GM19238 (cell line): ENCODE measurements at regions not wholly inside any gene's neighbourhood (a gene's known extent, or its start where the extent isn't known, plus 50 kb on each side); places are given as distances from the start of the nearest gene placed in this dataset.
"Not testable (repeated sequence)": the region's sequence is repeated elsewhere in the genome, so short reads cannot be mapped to it uniquely, and the experiment has no call there.

Experiments used
- DNase-seq: peaks from one replicate; pipeline ENCODE4 v3.0.0; 2011; ENCODE audit warnings: low spot score; ENCODE audit not compliant: insufficient read length

DNA sequence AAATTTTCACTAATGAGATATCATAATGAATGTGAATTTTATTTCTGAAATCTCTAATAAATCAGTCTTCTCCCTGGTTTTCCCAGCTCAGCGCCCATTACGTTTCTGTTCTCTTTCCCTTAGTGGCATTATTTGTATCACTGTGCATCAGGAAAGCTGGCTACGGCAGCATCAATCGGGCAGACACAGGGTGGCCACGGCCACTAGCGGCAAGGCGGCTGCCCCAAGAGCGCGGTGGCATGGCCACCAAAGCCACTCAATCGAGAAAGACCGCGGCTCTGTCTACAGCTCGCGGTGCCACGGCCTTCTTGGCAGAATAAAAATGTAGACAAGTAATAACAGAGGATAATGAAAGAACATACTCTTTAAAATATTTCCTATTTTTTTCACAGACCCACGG lies 168.0 kb downstream of the RPIA start:
- no peak for DNase-seq

DNA sequence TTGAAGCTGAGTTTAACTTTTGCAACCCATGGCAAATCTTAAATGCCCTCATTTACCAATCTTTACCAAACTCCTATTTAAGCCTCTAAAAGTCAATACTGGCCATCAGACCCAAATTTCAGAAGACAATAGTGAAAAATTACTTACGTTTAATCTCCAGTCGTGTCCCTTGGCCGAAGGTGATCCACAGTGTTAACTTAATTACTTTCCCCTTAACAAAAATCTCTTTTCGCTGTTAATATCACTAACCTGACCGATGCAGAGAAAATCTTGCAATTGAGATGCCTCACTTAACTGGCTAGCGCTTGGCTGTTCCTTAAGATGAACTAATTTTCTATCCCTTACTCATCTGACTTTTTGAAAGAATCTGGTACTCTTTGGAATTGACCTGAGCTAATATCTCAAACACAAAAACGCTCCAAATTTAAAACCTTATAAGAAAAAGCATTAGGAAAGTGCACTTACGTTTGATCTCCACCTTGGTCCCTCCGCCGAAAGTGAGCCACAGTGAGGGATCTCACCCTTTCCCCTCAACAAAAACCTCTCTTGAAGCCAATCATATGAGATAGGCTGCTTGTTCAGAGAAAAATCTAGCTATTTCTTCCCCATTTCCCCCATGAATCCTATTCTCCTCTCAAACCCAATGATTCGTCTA lies 169.1 kb downstream of the RPIA start:
- DNase-seq: no peak

DNA sequence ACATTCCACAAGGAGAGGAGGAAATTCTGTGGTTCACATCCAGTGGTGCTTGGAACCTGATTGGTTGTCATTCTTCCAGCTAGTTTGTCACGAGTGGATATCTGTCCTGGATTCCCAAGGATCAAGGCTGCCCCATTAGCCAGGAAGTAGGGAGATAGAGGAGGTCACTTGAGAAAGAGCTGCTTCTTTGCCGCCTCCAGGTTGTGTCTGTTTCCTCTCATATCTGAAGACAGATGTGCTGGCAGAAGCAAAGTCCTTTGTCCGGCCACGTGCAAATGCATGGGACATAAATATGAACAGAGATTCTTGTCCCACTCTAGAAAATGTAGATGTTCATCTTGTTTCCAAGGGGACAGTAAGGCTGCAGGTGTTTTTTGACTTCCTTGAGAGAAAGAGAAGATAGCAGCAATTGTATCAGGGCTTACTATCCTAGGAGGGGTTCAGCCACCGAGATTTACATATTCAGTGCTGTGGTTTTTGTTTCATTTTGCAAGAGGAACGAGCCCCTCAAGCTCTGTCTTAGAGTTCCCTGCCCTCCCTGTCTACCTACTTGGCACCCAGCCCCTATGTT lies 174.4 kb downstream of the RPIA start:
- DNase-seq: no peak

DNA sequence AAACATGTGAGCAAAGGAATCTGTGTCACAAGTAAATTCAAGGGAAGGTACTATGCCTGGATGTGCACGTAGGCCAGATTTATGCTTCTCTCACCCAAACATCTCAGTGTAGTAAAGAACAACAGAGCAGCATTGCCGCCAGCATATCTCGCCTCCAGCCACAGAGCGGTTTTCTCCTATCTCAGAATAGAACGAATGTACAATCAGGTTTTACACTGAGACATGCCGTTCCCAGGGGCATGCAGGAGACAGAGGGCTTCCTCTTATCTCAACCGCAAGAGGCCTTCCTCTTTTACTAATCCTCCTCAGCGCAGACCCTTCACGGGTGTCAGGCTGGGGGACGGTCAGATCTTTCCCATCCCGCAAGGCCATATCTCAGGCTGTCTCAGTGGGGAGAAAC lies 175.3 kb downstream of the RPIA start:
- no peak for DNase-seq

DNA sequence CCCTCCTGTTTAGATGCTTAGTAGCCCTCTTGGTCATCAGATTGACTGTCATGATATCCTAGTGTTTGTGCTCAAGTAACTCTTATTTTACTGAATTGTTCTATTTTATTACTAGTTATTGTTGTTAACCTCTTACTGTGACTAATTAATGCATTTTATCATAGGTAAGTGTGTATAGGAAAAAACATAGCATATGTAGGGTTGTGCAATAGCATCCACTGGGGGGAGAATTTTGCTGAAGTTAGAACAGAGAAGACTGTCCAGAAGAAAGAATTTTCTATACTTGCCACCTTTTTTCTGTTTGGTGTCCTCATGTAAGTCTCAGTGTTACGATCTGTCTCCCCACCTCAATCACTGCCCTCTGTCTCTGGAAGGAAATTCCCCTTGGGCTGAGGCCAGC lies 177.4 kb downstream of the RPIA start:
- no peak for DNase-seq

DNA sequence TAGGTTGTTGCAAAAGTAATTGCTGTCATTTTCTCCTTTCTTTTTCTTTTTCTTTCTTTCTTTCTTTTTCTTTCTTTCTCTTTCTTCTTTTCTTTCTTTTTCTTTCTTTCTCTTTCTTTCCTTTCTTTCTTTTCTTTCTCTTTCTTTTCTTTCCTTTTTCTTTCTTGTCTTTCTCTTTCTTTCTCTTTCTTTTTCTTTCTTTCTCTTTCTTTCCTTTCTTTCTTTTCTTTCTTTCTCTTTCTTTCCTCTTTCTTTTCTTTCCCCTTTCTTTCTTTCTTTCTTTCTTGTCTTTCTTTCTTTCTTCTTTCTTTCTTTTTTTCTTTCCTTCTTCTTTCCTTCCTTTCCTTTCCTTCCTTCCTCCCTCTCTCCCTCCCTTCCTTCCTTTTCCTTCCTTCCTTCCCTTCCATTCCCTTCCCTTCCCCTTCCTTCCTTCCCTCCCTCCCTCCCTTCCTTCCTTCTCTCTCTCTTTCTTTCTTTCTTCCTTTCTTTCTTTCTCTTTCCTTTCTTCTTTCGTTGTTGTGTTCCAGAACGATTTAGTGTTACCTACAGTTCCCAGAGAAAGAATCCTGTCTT lies 178.9 kb downstream of the RPIA start:
- no peak for DNase-seq

DNA sequence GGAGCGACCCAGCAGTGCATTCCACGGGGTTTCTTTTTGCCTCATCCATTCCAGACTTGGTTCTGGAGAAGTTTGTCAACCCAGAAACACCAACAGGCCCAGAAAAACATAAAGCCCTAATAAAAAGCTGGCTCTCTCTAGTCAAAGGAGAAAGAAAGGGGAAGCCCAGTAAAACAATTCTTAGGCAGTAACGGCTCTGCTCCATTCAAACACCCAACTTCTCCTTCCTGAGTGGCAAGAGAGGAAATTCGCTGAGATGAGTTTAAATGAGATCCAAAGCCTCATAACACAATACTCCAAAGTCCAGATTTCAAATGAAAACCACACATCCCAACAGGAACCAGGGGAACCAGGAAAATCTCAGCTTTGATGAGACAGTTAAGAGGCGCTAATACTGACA lies 179.9 kb downstream of the RPIA start:
- no peak for DNase-seq

DNA sequence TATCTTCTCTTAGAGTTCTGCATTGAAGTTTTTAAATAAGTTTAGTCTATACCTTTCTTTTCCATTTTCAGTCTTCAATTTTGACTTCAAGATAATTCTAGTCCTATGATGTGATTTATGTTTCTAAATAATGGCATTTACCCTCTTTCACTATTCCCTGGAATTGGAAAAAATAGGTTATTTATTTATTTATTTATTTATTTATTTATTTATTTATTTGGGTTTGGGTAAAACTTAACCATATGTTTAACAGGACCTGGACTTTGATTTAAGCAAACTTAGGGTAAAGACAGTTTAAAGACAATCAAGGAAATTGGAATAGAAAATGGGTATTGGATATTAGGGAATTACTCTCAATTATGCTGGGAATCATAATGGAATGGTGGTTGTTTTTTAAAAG lies 182.1 kb downstream of the RPIA start:
- no peak for DNase-seq

DNA sequence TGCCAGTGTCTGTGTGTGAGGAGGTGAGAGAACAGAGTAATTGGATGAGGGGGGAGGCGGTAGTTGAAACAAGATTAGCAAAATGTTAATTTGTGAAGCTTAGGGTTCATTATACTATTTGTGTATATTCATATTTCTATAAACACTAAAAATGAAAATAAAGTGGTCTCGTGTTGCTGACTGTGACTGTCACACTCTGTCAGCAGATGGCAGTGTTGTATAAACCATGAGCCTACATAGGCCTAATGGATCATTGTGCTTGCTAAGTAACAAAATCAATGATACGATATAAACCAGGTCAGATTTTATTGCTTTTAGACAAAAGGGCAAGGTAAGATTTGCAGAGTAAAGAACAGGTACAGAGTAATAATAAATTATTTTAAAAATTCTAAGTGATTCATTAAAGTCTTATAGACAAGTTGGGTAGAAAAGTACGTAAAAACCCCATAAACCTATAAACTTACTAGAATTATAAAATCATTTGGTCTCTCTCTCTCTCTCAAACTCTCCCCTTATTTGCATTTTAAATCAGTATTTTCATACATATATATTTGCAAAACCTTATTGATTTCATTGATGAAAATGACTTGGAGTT lies 182.7 kb downstream of the RPIA start:
- no peak for DNase-seq

DNA sequence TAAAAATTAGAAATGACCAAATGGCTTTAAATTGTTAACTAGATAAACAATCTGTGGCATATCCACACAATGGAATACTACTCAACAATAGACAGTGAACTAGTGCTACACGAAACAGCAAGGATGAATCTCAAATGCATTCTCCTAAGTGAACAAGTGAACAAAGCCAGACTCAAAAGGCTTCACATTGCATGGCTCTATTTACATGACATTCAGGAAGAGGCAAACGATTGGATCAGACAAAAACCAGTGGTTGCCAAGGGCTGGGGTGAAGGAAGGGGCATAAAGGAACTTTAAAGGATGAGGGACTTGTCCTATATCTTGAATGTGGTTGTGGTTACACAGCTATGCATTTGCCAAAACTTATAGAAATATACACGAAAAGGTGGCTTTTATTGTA lies 184.3 kb downstream of the RPIA start:
- DNase-seq: no peak

DNA sequence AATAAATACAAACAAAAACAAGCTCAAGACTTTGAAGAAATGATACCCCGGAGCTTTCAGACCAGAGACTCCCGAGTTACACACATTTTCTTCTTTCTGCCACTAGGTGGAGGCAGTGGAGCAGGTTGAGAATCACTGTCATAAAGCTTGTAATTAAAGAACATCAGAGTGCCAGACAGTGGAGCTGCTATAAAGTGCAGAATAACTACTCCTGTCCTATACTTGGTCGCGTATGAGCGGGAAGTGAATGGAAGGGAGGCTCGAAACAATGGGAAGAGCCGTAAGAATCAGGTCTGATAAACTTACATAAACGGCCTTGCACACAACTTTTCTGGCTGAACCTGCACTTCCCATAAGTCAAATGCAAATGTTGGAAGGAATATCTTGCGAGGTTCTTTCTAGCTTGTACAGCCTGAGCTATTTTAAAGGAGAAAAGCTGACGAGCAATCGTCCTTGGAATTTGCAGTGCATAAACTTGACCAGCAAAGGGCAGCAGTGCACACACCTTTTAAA lies 189.0 kb downstream of the RPIA start:
- no peak for DNase-seq

DNA sequence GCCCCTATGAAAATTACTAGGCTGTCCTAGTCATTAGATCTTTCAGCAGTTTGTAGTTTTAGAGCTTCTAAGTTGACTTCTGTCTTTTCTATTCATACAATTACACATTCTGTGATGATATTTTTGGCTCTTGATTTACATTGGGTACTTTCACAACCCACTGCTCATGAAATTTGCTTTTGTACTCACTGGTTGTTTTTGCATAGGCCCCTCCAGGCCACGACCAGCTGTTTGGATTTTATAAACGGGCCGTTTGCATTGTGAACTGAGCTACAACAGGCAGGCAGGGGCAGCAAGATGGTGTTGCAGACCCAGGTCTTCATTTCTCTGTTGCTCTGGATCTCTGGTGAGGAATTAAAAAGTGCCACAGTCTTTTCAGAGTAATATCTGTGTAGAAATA lies 193.8 kb downstream of the RPIA start:
- DNase-seq: no peak

DNA sequence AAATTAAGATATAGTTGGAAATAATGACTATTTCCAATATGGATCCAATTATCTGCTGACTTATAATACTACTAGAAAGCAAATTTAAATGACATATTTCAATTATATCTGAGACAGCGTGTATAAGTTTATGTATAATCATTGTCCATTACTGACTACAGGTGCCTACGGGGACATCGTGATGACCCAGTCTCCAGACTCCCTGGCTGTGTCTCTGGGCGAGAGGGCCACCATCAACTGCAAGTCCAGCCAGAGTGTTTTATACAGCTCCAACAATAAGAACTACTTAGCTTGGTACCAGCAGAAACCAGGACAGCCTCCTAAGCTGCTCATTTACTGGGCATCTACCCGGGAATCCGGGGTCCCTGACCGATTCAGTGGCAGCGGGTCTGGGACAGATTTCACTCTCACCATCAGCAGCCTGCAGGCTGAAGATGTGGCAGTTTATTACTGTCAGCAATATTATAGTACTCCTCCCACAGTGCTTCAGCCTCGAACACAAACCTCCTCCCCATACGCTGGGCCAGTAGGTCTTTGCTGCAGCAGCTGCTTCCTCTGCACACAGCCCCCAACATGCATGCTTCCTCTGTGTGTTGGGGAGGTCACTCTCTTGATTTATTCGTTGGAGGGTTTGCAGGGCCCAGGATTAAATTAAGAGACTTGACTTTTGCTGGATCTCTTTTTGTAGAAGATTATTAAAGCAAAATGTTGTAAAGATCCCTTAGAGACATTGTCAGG lies 194.4 kb downstream of the RPIA start:
- no peak for DNase-seq

DNA sequence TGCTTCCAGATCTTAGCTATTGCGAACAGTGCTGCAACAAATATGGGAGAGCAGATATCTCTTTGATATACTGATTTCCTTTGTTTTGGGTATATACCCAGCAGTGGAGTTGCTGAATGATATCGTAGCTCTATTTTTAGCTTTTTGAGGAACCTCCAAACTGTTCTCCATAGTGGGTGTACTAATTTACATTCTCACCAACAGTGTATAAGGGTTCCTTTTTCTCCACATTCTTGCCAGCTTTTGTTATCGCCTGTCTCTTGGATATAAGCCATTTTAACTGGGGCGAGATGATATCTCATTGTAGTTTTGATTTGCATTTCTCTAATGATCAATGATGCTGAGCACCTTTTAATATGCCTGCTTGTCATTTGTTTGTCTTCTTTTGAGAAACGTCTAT lies 196.0 kb downstream of the RPIA start:
- not testable (repeated sequence) for DNase-seq

DNA sequence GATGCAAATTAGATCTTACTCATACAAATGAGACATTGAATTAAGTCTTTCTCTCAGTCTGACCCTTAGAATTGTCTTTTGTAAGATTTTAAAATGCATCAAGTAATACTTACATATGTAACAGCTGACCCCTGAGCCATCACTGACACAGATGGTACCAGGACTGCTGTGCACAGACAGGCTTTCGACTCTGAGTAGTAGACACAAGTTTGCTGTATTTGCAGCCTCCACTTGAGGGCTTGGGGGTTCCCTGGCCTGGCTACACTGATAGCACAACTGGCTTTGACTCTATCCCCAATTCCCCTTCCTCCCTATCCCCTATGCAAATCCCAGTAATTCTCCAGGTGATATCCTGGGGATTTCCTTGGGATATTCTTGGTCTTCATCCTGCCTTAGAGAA lies 200.7 kb downstream of the RPIA start:
- no peak for DNase-seq

DNA sequence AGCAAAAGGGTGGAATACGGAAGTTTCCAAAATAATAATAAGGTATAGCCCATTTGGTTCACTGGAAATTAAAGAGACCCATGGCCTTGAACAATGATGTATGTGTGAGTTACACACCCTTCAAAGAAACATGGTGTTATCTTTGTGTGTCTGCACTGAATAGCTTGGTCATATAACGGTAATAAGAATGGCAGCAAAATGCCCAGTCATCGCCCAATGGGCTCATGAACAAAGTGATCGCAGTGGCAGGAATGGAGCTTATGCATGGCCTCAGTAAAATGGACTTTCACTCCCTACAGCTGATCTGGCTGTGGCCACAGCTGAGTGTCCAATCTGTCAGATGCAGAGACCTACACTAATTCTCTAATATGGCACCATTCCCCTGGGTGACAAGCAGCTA lies 201.3 kb downstream of the RPIA start:
- DNase-seq: no peak

DNA sequence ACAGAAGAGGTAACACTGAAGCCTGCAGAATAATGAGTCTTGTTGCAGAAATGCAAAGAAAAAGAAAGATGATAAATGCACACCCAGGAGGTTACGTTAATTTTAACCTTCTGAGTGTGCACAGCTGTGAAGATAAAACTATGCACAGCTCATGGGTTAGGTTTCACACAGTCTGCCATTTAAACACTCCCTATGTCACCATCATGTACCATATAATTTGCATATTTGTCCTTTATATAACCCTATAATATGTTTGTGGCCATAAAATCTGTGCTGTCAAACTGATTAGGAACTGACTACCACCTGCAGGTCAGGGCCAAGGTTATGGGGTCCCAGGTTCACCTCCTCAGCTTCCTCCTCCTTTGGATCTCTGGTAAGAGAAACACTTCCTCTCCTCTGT lies 205.5 kb downstream of the RPIA start:
- no peak for DNase-seq

DNA sequence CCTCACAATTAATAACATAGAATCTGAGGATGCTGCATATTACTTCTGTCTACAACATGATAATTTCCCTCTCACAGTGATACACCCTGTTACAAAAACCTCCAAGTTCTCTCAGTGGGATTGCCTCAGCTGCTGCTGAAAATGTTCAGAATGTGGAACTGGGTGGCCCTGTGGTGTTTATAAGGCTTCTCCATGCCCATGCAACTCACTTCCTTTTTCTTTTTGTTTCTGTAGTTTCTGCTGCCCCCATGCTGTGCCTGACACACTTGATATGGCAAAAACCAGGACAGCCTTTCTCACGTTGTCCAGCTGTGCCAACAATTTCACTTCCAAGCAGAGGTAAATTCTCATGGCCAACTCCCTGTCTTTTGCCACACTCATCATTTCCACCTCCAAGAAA lies 206.2 kb downstream of the RPIA start:
- no peak for DNase-seq

DNA sequence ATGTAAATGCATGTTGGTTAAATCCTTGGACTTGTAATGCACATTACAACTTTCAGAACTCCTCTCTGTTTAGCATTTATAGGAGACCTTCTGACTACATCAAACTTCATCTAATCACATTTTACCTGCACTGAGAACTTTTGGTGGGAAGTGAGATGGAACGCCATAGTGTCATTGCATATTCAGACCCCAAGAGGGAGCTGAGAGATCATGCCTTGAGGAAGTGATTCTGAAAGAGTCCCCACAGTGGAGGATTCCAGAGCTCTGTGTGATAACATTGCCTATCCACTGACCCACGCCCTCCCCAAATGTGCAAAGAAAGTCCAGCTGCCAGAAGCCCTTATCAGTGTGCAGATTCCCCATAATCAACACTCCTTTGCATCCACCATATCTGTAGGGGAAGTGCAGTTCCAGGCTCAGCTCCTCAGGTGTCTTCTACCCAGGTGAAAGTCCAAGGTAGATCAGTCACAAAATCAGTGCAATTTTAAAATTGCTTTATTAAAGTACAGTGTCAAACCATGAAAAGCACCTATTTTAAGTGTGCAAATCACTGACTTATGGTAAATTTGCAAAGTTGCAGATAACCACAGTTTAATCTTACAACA lies 212.4 kb downstream of the RPIA start:
- no peak for DNase-seq

DNA sequence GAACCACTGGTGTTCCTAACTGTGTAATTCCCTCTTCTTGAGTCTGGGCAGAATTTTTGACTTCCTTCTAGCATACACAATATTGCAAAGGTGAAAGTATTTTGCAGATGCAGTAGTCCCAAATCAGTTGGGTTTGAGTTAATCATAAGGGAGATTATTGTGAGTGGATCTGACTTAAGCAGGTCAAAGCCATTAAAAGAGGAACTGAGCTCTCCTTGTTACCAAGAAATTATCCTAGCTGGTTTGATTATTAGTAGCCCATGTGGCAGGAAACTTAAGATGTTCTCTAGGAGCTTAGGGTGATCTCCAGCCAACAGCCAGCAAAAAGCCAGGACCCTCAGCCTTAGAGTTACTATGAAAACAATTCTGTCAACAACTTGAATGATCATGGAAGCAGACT lies 221.8 kb downstream of the RPIA start:
- no peak for DNase-seq

DNA sequence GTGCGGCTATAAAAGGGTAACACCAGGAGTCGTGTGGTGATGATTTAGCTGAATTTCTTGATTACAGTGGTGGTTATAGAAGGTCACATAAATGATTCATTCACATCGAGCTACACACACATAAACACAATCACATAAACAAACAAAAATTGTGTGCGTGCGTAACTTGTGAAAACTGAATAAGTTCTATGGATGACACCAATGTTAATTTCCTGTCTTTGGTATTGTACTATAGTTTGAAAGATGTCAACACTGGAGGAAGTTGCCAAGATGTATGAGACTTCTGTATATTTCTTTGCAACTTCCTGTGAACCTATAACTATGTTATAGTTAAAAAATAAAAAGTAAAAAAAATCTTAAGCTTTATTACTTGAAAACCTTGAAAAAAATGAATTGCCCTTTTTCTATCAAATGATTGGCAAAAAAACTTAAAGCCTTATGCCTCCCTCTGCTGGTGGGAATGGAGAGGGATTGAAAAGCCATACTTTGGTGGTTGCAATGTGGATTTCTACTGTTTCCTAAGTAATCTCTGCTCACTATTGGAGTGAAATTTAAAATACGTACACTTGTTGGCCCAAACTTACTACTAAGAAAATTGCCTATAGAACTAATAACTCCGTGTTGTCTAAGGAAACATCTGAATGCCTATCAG lies 227.7 kb downstream of the RPIA start:
- DNase-seq: no peak
